Myocyte (in vitro differentiated cells): ENCODE measurements at regions not wholly inside any gene's neighbourhood (a gene's known extent, or its start where the extent isn't known, plus 50 kb on each side); places are given as distances from the start of the nearest gene placed in this dataset.
"Not testable (repeated sequence)": the region's sequence is repeated elsewhere in the genome, so short reads cannot be mapped to it uniquely, and the experiment has no call there.

Source experiments
- DNase-seq: peaks from one replicate; pipeline ENCODE4 v3.0.0-alpha.2; 2012; ENCODE audit warnings: low read depth

DNA sequence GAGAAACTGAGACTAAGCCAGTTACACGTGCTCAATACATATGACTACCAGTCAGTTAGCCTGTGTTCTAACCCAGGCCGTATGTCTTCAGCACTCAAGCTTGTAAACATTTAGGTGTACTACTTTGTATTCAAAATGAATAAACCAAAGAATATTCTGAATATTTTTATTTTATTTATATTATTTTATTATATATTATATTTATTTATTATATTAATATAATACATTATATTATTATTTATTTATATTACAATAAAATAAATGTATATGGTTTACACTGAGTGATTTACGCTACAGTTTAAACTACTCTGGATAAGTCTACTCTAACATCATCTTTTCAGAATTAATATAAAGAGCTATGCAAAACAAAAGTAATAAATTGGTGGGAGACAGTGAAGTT lies 691.5 kb downstream of the CENPC start:
- no peak for DNase-seq

DNA sequence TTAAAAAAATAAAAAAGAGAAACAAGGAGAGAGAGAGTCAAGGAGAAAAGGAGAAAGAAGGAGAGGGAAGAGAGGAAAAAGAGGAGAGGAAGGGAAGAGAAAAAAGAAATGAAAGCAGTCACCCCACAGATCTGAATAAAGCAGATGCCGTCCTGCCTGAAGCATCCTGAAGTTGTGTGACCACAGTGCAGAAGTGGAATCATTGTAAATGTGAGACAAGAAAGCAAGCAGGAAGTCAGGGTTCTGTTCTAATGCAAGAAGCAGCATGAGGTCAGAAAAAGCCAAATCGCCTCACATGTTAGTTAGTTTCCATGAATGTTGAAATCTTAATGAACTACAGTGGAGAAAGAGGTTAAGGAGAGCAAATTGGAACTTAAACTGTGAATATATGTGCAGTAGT lies 692.5 kb downstream of the CENPC start:
- DNase-seq: no peak

DNA sequence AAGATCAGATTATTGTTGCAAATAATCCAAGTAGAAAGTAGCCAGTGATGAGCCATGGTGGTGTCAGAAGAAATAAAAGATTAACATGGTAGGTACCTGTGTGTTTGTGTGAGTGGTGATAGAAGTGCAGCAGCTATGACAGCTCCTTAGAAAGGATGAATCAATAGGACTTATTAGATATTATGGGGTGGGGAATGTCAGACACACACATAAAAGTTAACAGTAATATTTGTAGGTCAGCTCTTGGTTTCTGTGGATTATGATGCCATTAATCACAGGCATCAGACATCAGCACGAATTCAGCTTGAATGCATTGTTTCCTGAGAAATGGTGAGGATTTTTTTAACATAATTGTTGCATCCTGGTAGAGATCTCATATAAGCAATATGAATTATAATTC lies 695.7 kb downstream of the CENPC start:
- no peak for DNase-seq

DNA sequence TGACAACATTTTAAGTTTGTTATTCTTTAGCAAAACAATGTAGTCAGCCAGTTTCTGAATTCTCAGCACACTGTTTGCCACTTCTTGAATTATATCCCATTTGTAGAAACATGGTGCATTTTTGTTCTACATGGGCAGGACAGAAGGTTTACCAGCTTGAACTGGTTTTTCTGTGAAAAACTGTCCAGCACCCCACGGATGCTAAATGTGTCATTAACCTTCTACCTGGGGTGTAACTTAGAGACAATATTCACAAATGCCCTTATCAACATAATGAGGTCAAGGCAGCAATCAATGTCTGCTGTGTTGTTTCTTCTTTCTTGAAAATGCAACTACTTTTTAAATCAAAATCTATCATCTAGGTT lies 702.6 kb downstream of the CENPC start:
- DNase-seq: no peak

DNA sequence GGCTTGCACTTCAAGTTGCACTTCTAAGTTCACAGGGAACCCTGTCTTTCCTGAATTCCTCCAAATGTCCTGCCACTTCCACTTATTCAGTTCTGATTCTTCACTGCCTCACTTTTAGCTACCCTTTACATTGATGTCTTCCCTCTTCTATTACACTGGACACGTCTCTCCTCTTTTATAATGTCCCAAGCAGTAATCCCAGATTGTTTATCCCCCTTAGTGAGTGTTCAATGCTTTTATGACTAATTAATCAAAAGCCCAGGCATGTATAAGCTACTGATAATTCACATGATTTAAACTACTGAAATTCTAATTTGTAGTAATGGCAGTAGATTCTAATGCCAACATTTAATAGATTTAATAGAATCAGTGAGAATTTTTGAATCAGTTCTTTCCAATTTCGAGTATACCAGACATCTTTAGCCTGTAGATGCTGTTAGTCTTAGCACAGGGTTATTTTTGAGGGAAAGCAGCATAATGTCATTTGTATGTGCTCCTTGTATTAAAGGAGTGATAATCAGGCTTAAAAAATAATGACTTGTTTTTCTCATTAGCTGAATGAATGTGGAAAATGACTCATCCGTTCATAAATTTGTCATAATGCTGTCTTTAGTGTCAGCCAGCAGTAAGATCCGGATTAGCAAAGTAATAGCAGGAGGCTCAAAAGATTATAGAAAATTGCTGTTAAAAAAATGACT lies 703.1 kb downstream of the CENPC start:
- no peak for DNase-seq

DNA sequence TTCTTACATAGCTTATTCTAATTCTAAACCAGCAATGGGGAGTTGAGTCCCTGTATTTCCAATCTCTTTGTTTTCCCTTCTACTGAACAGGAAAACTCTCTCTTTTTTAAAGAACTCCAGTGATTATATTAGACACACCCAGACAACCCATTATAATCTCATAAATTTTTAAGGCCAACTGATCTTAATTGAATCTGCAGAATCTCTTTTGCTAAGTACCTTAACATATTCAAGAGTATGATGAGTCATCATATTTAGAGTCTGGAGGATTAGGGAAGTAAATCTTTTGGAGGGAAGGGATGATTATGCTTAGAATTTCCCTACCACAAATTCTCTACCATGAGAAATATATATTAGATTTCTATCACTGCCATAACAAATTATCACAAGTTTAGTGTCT lies 705.1 kb downstream of the CENPC start:
- DNase-seq: no peak

DNA sequence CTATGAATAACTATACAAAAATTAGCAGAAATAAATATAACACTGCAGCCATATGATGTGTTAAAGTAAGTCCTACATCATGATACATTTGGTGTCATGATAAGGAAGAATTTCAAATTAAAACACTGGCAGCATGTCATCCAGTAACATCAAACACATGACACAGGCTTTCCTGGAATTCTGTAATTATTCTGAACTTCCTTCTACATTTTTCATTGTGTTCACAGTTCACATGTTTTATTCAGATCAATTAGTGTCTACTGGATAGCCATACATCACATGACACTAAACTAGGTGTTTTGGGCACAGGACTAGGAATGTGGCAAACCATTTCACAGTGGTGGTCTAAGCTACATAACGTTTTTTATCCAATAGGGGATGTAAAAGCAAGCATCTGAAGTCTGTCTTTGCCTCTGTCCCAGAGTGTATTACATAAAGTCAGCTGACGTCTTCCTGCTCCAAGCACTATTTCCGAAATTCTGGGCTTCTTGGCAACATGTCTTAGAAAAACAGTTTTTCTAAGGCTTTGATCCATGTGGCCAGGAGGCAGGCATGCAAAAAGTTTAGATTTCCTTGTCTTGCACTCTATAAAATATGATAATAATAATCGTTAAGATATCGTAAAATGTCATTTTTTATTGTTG lies 707.9 kb downstream of the CENPC start:
- no peak for DNase-seq

DNA sequence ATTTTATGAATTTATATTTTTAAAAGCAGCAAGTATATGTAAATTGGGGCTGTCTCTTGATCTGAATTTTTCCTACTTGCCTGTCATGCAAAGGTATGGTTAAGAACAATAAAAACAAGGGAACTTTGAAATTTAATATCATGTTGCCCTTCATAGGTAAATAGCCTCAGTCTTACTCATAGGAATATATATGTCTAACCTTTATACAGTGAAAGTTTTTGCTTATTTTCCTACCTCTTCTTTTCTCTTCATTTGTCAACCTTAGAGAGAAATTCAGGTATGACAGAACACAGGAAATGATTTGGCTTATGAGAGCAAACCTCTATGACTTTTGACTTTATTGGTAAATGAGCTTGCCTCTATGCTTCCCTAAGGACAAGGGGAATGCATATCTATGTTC lies 716.0 kb downstream of the CENPC start:
- DNase-seq: no peak

DNA sequence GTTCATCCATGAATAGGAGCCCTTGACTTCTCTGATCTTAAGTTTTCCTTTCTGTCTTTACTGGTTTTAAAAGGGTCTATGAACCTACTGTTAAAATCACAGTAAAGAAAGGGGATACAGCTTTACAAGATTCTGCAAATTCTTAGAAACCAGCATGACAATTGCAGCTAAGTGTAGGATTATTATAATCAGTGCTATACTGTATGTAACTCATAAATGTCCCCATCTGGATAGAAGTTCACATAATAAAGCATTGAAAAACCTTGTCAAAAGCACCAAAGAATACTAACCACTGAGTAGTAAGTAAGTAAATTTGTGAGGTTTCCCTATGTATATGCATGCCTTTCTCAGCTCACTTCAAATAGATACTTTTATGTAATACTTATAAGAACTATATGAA lies 724.6 kb downstream of the CENPC start:
- DNase-seq: no peak

DNA sequence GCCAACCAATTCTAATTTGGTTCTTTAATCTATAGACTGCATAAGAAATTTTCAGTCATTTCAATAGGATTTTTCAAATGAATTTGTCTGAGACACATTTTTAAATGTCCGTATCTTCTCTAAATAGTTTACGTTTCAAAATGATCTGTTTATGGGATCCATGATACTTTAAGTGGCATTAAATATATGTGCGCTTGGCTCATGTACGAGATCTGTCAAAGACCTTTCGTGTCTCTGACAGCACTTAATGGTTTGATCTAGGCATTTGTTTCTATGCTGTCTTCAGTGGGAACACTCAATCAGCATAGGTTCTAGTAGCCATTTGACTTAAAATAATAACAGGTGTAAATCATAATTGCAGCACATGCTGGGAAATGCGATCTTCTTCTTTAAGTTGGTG lies 731.0 kb downstream of the CENPC start:
- no peak for DNase-seq

DNA sequence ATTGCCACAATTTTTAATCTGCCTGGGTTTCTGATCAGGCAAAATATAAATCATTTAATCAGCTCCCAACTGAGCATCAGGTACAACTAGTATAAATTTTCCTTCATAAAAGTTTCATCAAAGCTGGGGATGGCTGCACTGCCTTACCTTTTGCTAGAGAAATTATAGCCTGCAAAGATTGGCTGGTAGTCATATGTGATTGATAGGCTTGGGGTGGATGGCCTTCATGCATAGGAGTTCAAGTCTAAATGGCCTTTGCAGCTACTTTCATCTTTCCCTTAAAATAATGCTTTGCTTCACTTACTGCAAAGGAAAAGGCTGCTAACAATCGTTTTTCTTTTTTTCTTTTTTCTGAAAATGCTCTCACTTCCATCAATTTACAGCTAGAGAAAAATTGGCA lies 739.7 kb downstream of the CENPC start:
- DNase-seq: no peak

DNA sequence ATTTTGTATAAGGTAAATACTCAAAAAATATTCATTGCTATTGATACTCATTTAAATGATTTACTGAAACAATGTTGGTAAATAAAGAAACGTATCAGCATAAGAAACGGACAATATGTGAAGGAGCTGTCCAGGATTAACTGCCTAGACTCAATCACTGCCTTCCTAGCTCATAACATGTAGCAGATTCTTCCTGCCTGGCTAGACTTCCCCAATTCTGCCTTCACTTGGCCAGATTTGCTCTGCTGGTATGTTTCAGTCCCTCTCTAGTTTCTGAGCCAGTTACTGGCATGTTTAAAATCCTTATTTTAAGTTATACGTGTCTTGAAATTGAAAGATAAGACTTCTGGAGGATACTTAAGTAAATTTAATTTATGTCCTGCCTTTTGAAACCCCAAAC lies 740.3 kb downstream of the CENPC start:
- DNase-seq: no peak

DNA sequence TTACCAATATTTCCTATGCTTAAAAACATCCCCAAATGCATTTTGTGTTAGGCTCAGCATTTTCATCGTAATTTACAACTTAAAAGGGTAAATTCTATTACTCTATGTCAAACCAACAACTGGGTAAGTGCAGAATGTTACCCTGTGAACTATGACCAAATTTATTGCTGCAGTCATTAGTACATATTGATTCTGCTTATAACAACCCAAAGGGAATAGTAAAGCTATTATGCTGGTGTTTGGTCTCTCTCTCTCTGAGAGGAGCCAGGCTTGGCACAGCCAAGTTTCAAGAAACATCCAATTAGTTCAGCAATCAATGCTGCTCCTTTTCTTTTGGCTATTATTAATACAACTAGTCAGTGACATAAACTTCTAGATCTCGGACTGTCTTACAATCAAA lies 747.7 kb downstream of the CENPC start:
- DNase-seq: no peak

DNA sequence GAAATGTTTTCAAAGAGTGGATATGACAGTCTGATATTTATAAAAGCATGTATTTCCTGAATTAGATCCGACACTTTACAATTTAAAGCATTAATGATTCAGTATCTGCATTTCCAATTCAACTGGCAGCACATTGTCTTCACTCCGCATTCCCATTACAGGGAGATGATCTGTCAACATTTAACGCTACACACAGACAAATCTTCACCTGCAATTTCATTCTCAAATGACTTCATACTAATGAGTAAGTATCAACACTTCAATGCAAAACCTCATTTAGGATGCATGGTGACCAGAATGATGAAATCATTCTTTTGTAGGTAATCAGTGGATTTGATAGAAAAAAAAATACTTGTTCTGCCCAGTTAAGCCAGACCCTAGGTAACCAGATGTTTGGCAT lies 749.6 kb downstream of the CENPC start:
- no peak for DNase-seq

DNA sequence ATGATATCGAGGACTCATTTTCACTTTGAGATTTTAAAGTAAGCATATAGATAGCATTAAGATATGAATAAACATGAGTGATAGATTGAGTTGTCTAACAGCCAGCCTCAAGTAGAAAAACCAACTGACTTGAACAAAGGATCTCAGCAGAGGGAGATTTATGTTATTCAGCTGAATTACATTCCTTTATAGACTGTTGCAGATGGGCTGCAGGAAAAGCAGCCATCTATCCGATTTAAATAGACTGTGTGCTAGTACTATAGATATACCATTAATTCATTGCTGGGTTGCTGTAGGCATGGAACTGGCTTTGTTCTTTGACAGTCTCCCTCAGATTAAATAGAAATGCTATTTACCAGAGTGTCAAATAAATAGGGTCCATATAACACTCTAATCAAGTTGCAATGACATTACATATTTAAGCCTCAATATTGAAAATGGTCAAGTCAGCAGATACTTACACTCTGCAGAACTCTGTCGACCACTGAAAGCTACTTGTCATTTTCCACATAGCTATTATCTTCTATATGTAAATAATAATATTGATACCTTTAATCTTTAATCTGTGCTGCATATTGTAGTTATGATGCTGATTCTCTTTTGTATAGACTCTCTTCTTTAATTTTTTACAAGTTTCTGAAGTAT lies 750.8 kb downstream of the CENPC start:
- DNase-seq: no peak

DNA sequence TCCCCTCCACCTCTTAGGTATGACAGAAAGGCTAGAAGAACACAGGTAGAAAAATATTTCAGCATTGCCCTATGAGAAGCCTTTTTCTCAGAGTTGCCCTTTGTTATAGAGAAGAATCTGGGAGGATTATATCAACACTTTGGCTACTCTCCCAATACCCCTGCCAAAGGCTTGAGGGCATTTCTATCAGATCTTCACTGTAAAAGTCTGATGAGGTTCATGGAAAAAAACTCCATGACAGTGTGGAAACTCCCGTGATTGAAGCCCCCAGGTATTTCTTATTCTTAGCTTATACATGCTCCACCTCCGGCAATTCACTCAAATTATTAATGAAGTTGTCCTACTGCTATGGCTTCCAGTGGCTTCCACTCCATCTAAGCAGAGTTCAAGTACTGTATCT lies 753.6 kb downstream of the CENPC start:
- DNase-seq: no peak

DNA sequence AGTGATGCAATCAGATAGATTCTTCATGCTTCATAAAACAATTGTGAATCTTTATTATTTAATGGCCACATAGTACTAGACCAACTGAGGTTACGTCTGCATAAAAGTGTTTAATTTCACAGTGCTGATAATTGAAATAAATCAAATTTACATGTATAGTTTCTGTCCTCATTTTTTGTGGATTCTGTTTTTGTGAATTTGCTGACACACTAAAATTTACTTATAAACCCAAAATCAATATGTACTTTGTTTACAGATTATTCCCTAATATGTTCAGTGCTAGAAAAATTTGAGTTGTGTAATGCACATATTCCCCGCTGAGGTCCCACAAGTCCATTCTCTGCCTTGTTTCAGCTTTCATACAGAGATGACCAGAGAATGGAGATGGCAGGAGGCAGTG lies 759.8 kb downstream of the CENPC start:
- no peak for DNase-seq

DNA sequence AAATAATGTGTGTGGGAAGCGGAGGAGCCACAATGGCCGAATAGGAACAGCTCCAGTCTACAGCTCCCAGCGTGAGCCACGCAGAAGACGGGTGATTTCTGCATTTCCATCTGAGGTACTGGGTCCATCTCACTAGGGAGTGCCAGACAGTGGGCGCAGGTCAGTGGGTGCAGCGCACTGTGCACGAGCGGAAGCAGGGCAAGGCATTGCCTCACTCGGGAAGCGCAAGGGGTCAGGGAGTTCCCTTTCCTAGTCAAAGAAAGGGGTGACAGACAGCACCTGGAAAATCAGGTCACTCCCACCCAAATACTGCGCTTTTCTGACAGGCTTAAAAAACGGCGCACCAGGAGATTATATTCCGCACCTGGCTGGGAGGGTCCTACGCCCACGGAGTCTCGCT lies 762.6 kb downstream of the CENPC start:
- not testable (repeated sequence) for DNase-seq

DNA sequence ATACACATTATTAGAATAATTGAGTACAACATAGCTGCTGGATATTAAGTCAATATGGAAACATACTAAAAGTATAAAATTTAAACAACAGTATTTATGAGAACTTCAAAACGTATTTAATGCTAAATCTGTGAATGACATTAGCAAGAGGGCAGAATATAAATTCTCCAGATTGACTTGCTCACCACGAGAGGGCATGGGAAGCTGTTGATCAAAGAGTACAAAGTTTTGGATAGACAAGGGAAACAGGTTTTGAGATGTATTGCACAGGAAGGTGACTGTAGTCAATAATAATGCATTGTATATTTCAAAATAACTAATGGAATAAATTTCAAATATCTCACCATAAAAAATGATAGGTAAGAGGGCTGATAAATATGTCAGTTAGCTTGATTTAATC lies 768.2 kb downstream of the CENPC start:
- peak; percentile 22 for DNase-seq

DNA sequence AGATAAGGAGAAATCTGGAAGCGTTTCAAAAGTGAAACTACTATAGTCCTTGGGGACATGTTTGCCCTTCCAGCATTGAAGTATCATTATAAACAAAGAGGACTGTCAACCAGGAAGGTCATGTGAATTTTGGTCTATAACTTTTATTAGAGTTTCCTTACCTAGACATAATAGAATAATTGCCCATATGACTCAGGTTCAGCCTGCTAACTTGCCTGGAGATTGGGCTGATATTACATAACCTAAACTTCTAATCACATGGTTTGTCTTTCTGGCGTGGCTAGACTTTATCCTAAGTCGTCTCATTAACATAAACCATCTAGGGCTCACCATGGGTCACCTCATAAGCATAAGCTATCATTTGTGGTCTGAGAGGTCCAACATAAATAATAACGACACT lies 775.9 kb downstream of the CENPC start:
- DNase-seq: no peak

DNA sequence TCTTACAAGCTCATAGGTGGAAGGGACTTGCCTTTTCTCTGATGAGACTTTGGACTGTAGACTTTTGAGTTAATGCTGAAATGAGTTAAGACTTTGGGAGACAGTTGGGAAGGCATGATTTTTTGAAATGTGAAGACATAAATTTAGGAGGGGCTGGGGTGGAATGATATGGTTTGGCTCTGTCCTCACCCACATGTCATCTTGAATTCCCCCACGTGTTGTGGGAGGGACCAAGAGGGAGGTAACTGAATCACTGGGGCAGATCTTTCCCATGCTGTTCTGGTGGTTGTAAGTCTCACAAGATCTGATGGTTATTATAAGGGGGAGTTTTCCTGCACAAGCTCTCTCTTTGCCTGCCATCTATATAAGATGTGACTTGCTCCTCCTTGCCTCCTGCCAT lies 777.9 kb downstream of the CENPC start:
- no peak for DNase-seq

DNA sequence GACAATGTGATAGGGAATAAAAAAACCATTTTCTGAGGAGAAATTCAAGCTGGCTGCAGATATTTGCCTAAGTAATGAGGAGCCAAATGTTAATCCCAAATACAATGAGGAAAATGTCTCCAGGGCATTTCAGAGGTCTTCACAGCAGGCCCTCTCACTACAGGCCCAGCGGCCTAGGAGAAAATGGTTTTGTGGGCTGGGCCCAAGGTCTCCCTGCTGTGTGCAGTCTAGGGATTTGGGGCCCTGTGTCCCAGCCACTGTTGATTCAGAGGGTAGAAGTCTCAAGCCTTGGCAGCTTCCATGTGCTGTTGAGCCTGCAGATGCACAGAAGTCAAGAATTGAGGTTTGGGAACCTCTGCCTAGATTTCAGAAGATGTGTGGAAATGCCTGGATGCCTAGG lies 778.7 kb downstream of the CENPC start:
- no peak for DNase-seq

DNA sequence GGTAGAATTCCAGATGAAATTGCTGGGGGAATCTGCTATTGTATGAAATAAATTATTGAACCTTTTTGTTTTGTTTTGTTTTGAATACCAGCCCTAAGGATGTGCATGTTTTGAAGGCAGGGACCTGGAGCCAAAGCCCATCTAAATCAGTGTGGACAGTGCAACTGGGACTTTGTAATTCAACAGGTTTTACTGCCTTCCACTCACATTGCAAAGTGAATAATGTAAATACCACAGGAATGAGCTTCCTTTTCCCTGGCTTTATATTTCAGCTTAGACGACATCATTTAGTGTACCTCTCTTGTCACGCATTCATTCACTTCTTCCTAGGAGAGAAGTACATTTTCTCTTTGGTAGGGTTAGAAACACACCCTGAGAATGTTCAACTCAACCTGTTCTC lies 795.0 kb downstream of the CENPC start:
- no peak for DNase-seq
